Astrocyte of the cerebellum (primary cell): ENCODE measurements at regions not wholly inside any gene's neighbourhood (a gene's known extent, or its start where the extent isn't known, plus 50 kb on each side); places are given as distances from the start of the nearest gene placed in this dataset.
"Not testable (repeated sequence)": the region's sequence is repeated elsewhere in the genome, so short reads cannot be mapped to it uniquely, and the experiment has no call there.

ENCODE experiments used
- DNase-seq: peaks from one replicate; pipeline ENCODE4 v3.0.0-alpha.2; 2011; ENCODE audit warnings: low read depth
- H3K4me3 ChIP-seq: 2 replicates; pipeline ENCODE4 v1.5.1; 2011; ENCODE audit warnings: mild to moderate bottlenecking, low read depth, low read length, moderate library complexity
- in situ Hi-C: cut with HindIII; loops from 2 replicates; pipeline ENCODE4 v1.10.0; 2017; ENCODE audit warnings: low sequenced_read_pairs
- TF ChIP-seq, protein P1 (sequence below): IDR thresholded peaks from 2 replicates; pipeline ENCODE4 v1.5.1; 2012; ENCODE audit warnings: low read length, low read depth, moderate library complexity, mild to moderate bottlenecking; ENCODE audit errors: missing control alignments

DNA sequence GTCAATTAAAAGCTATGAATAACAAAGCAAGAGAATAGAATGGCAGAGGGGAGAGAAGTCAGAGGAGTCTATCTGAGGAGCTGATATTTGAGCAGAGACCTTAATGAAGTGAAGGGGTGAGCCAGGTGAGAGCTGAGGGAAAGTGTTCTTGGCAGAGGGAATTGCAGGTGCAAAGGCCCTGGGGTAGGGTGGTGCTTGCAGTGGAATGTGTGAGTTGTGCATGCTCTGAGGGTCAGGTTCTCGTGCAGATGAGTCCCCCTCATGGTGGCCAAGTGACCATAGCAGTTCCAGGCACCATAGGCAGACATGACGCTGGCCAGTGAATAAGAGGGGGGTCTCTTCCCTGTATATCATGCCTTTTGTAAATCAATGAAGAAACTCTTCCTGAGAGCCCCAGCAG lies 58.9 kb upstream of the ALX4 start:
- in situ Hi-C loops, result no loop called here
- no peak for DNase-seq
- TF ChIP-seq, protein P1, sequence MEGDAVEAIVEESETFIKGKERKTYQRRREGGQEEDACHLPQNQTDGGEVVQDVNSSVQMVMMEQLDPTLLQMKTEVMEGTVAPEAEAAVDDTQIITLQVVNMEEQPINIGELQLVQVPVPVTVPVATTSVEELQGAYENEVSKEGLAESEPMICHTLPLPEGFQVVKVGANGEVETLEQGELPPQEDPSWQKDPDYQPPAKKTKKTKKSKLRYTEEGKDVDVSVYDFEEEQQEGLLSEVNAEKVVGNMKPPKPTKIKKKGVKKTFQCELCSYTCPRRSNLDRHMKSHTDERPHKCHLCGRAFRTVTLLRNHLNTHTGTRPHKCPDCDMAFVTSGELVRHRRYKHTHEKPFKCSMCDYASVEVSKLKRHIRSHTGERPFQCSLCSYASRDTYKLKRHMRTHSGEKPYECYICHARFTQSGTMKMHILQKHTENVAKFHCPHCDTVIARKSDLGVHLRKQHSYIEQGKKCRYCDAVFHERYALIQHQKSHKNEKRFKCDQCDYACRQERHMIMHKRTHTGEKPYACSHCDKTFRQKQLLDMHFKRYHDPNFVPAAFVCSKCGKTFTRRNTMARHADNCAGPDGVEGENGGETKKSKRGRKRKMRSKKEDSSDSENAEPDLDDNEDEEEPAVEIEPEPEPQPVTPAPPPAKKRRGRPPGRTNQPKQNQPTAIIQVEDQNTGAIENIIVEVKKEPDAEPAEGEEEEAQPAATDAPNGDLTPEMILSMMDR, result no peak
- no peak overlapping the region for H3K4me3 ChIP-seq

DNA sequence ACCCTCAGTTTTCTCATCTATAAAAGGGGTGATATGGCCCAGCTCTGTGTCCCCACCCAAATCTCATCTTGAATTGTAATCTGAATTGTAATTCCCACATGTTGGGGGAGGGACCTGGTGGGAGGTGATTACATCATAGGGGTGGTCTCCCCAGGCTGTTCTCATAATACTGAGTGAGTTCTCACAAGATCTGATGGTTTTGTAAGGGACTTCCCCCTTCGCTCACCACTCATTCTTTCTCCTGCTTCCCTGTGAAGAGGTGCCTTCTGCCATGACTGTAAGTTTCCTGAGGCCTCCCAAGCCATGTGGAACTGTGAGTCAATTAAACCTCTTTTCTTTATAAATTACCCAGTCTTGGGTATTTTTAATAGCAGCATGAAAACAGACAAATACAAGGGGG lies 61.1 kb upstream of the ALX4 start:
- DNase-seq, in situ Hi-C loops, H3K4me3 ChIP-seq: not testable (repeated sequence)

DNA sequence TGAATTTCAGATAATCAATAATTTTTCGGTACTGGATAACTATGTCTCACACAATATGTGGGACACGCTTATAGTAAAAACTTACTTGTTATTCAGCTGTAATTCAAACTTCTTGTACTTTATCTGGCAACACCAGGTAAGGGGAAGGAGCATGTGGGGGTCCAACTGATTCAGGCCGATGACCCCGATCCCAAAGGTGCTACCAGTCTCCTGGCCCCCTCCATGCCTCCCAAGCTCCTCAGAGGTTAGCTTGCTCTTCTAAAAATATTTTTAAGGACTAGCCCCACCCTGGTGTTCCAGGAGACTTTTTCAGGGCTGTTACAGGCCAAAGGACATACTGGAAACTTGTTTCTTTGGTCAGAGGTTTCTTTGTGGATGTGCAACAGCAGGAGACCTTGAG lies 61.8 kb upstream of the ALX4 start:
- no peak overlapping the region for H3K4me3 ChIP-seq
- TF ChIP-seq, protein P1, result no peak

DNA sequence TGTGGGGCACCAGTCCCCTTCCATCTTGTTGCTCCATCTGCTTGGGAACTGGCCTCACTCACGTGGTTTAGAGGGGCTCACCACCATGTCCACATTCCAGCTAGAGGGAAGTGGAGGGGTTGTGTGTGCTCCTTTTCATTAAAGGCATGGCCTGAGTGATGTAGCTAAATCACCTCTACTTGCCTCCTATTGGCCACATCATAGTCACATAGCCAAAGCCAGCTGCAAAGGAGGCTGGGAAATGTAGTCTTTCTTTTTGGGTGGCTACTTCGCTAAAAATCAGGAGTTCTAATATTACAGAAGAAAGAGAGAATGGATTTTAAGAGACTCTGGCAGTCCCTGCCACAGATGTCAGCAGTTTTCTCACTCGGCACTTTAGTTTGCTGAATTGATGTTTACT lies 63.0 kb upstream of the ALX4 start:
- in situ Hi-C loops, result no loop called here
- H3K4me3 ChIP-seq, result no peak overlapping the region
- no peak for DNase-seq
- TF ChIP-seq, protein P1, result no peak

More for the DNA sequence above, 61.8 kb upstream of the ALX4 start:
- no peak for DNase-seq
- in situ Hi-C loops, result no loop called here

DNA sequence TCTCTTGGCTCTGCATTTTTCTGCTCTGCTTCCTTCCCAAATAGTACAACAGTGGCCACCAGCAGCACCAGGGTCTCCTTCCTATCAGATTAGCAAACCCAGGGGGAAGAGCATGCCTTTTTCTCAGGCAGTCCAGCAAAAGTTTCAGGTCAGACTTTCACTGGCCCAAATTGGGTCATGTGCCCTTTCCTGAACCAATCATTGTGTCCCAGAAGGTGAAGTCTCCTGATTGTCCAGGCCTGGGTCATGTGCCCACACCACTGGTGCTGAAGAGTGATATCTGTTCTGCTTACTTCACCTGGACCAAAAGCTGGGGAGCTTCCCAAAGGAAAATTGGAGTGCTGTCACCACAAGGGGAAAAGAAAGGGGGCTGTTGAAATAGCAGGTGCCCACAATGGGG lies 64.1 kb upstream of the ALX4 start:
- DNase-seq, result no peak
- in situ Hi-C loops, result no loop called here
- H3K4me3 ChIP-seq, result no peak overlapping the region
- TF ChIP-seq, protein P1, result no peak

DNA sequence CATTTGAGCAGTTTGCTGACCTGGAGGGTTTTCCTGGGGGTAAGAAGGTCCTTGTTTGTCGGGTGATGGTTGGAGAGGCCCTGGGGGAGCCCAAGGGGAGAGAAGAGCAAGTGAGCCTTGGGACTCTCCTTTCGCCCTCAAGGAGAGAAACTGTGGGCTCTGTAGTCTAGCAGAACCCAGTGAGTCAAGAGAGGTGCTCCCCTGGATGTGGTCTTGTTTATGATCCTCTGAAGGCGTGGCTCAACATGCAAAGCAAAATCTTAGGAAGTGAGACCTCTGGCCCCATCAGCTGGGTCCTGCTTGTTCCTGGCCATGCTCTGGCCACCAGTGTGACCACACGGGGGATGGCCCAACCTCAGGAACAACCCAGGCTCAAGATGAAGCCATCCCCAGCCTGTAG lies 66.5 kb upstream of the ALX4 start:
- in situ Hi-C loops, result no loop called here
- TF ChIP-seq, protein P1, result no peak
- no peak overlapping the region for H3K4me3 ChIP-seq
- no peak for DNase-seq

DNA sequence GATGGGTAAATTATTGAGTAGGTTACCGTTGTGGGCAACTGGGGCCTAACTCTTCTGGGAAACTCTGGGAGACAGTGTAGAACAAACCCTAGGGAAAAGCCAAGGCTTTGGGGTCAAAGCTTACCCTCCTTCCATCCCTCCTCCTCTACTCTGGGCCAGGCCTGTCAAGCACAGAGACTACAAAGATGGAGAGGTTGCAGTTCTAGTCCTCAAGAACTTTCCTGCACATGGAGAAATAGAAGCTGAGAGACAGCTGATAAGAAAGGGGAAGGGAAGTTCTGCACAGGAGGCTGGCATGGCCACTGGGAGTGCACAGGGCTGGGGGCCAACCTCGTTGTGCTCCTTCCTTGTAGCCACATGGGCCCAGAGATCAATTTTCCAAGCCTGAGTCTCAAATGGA lies 67.2 kb upstream of the ALX4 start:
- DNase-seq, result no peak
- in situ Hi-C loops, result no loop called here
- TF ChIP-seq, protein P1, result no peak
- H3K4me3 ChIP-seq, result no peak overlapping the region
